Activated CD4-positive, alpha-beta T cell treated with anti-CD3 and anti-CD28 coated beads, Interleukin-2, amount 50 U/mL, for 16 hours (primary cell): ENCODE measurements at regions not wholly inside any gene's neighbourhood (a gene's known extent, or its start where the extent isn't known, plus 50 kb on each side); places are given as distances from the start of the nearest gene placed in this dataset.
"Not testable (repeated sequence)": the region's sequence is repeated elsewhere in the genome, so short reads cannot be mapped to it uniquely, and the experiment has no call there.

Source experiments
- DNase-seq: peaks from one replicate; pipeline ENCODE4 v3.0.0-alpha.2; 2020

GRCh38 chr18:47727409-47727808 is 203.1 kb downstream of the SMAD2 start:
- no peak for DNase-seq

DNA sequence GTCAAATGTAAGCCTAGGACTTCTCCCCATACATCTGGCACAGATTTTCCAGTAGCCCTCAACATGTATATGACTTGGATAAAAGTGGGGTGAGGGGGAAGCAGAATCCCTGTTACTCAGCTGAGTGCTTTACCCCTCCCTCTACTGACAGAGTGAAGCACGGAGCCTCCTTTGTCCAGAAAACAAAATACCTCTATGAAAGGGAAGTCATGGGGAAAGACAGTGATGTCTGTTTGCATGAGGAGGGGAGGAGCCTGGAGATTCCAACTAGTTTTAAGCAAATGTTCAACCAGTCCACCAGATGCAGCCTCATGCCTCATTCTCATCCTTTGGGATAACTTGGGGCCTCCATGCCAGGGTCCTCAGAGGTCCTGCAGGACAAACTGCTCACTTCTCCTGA is 203.9 kb downstream of the SMAD2 start:
- no peak for DNase-seq

- no peak for DNase-seq
Measured at GRCh38 chr18:47725656-47726055, 204.8 kb downstream of the SMAD2 start.

DNA sequence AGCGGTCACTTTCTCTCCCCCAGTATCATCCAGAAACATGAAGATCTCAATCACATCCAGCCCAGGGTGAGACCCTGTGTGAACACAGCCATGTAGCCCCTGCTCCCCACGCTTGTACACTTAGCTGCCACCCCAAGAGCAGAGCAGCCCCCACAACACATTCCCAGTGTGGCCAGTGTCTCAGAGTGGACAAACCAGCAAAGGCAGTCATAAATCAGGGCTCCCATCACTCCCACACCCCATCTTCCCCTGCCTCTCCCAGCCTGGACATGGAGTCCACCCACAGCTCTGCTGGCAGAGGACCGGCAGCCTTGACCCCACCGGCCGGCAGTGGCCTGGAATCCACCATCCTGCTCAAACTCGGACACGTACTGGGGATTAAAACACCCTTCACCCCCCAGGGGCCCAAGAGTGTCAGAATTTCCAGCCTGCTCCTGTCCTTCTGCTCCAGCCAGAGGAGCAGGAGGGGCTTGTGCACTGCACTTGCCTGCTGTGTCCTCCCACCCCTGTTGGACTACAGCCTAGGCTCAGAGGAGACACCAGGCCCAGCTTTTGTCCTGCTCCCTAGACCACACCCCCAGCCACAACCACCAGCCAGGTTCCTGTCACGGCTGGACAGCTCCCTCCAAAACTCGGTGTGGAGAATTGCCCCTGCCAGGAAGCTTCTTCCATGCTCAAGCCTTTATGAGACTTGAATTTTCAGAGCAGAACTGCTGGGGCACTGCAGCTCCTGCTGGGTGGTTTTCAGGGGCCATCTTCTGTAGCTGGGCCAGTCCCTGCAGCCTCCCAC is 206.1 kb downstream of the SMAD2 start:
- DNase-seq: no peak

DNA sequence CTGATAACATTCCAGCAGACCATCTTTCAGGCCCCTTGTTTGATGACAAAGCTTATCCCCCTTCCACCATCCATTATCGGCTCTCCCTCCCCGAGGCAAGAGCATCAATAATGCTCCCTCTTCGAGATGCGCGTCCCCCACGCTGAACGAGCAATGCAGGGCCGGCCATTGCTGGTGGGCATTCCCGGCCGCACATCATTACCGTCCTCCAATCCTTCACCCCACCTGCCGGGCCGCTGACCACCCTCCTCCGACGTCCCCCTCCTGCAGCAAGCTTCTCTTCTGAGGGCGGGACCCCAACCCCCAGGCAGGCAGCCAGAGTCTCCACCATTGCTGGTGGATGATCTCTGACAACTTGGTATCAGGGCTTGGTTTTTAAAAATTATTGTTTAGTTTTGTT is 208.6 kb downstream of the SMAD2 start:
- no peak for DNase-seq

GRCh38 chr18:47720741-47721140 is 209.7 kb downstream of the SMAD2 start:
- DNase-seq: no peak

GRCh38 chr18:47719096-47719780 is 211.2 kb downstream of the SMAD2 start:
- no peak for DNase-seq

- no peak for DNase-seq
Measured at GRCh38 chr18:47718646-47719045, 211.8 kb downstream of the SMAD2 start.

DNA sequence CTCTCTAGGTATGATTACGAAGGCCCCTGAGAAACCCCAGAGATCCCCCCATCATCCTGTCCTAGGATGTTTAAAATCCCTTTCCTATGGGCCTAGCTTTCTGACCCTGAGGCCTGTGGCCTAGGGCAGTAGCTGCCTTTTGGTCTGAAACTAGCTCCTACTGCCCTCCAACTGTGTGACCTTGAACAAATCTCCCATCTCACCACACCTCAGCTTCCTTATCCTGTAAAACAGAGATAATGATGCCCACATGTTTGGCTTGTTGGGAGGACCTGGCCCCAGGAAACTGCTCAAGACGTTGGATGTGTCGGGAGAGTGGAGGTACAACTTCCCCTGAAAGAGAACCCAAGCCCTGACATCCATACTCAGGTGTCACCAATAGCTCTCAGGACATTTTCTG is 213.2 kb downstream of the SMAD2 start:
- DNase-seq: no peak

DNA sequence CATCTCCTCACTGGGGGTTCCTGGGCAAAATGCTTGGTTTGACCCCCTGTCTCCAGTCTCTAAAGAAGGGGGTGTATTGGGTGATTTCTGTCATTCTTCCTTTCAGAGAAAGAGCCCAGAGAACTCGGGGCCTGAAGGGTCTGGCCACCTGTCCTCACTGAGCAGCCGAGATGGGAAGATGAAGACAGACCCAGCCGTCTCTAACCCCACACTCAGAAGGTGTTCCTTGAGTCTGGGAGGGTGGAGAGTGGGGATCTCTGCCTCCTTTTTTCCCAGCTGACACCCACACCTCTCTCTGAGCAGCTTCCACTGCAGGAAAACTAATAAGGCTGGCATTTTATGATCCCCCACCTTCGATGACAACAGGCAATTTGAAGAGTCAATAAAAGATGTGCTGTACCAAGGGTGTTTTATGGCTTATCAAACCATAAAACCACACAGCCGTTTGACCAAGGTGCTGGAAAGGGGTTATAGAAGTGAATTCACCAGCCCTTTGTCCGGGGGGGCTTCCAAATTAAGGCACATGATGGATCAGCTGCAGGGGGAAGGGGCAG is 213.8 kb downstream of the SMAD2 start:
- DNase-seq: no peak

DNA sequence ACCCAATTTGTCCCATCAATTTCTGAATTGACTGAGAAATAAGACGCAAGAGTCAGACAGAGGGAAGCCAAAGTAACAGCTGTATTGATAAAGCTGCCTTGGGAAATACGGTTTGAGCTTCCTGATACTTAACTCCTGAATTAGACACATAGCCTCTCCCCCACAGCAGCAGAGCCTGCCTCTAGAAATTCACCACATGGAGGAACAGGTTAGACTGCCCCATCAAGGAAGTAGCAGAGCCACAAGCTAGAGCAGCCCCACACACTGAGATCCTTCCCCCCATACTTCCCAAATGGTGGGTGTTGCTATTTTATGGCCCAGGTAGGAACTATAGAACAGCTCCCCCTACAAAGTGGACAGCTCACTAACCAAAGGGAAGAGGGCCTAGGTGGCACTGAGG is 220.0 kb downstream of the SMAD2 start:
- no peak for DNase-seq

DNA sequence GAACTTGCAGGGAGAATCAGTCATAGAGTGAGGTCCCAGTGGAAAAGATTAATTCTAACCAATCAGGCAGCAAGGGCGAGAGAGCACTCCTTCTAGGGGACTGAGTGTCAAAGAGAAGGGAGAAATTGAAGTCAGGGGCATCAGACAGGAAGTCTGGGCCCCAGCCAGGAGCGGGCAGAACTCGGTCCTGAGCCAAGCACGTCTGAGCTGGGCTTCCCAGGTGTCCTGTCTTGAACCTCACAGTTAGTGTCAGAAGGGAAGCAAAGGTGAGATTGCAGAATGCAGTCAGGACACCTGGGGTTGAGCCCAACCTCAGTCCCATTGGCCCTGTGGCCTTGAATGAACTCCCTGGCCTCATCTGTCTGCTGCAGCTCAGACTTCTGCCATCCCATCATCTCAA is 220.9 kb downstream of the SMAD2 start:
- DNase-seq: no peak

DNA sequence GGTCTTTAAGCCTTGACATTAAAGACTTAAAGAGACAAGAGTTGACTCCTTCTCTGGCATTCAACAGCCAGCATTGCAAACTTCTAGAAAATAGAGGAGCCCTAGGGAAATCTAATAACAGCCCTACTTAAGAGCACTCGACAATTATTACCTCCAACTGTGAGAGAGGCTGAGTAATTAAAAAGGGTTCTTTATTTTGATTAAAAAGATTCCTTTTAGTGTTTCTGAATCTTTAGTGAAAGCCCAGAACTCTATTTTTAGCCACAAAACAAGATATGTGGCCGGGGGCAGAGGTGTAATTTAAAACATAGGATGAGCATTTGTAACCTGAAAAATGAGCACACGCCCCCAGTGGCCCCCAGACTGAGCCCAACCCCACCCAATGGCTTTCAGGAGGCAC is 222.3 kb downstream of the SMAD2 start:
- DNase-seq: no peak

DNA sequence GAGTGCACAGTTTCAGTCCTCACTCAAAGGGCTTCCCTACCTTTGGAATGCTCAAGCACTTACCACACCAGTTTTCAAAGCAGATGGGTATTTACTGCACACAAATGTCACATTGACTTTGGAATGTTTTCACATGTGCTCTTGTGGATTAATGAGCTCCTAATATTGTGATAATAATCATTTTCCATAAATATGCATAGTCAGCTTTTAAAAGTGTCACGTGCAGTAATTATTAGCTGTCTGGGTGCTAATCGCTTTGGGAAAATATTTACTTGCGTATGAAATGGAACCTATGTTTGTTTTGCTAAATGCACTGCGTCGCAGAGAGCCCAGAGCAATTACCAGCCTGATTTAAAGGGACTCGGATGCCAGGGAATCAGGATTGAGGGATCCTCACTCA is 229.3 kb downstream of the SMAD2 start:
- DNase-seq: no peak

GRCh38 chr18:47696870-47697269 is 233.6 kb downstream of the SMAD2 start:
- no peak for DNase-seq

DNA sequence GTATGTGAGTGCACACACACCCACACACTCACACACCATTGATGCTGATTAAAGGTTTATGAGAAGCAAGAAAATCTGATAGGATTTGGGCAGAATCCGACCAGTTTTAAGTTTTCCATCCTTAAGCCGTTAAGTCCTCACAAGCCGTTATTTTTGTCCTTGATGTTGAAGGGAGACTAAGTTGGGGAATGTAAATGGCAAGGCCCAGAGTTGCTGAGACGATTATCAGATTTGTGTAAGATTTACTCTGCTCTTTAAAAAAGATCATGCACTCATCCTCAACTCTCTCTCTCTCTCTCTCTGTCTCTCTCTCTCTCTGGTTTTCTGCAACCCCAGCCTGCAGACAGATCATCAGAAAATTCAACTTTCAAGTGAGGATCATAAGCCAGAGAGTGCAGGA is 238.8 kb downstream of the SMAD2 start:
- DNase-seq: no peak

- DNase-seq: not testable (repeated sequence)
Measured at GRCh38 chr18:47690778-47691177, 239.7 kb downstream of the SMAD2 start.

DNA sequence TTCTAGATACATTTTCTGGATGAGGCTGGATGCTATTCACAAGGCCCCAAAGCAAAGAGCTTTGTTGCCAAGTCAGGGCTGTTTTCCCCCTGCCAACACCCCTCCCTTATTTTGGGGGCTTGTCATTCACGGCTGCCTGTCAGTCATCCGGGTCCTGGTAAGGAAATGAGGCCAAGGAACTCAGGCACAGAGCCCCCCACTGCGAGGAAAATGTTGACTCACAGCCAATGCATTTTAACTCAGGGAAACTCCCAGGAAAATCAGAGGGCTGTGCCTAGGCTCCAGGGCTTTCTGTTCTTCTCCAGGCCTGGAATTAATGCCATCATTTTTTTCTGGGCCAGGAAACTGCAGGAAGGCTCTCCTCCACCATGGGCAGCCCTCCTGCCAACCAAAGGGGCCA is 241.1 kb downstream of the SMAD2 start:
- DNase-seq: no peak

DNA sequence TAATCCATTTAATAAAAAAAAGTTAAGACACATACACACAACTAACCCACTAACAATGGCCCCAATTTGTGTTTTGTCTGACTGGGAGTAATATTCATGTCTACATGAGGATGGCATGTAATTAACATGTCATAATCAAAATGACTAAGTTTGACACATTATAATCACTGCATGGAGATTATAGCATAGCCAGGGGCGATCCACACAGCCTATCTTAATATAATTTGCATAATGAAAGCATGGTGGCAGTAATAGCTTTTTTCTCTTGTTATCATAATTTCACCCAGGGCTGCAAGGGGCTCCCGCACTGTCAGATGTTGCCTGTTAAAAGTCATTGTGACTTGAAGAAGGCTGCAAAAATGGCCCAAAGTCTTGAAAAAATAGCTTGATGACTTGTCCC is 243.7 kb downstream of the SMAD2 start:
- DNase-seq: no peak

GRCh38 chr18:47683774-47684173 is 246.7 kb downstream of the SMAD2 start:
- DNase-seq: no peak

GRCh38 chr18:47682876-47683275 is 247.6 kb downstream of the SMAD2 start:
- no peak for DNase-seq

- no peak for DNase-seq
Measured at GRCh38 chr18:47680488-47680887, 250.0 kb downstream of the SMAD2 start.

DNA sequence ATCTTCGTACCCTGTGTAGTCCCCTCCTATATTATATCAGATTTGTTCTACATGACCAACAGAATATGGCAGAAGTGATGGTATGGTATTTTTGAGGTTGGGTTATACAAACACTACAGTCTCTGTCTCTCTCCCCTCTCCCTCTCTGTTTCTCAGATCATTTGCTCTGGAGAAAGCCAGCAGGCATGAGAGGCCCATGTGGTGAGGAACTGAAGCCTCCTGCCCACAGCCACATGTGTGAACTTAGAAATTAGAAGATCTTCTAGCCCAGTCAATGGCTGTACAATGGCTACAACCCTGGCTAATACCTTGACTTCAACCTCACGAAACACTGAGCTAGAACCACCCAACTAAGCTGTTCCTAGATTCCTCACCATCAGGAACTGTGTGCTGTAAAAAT is 250.6 kb downstream of the SMAD2 start:
- DNase-seq: no peak

- no peak for DNase-seq
Measured at GRCh38 chr18:47677952-47678351, 252.5 kb downstream of the SMAD2 start.
